Endothelial cell of umbilical vein (primary cell): ENCODE measurements at regions not wholly inside any gene's neighbourhood (a gene's known extent, or its start where the extent isn't known, plus 50 kb on each side); places are given as distances from the start of the nearest gene placed in this dataset.

Experiments used
- BruUV-seq: library from RNA; stranded (reverse); fragments of 400-500 nt; replicated peaks from 2 replicates; lab custom pipeline; 2021; lab: Mats Ljungman, UMichigan
- CTCF ChIA-PET: fragments of 300-600, 350-600 bp; sonication (Branson Sonifier 250); formaldehyde crosslinking; loops from one replicate; lab custom pipeline; 2021; ENCODE audit warnings: antibody characterized with exemption, inconsistent platforms; lab: Charles Lee
- POLR2A ChIA-PET: fragments of 300-600, 350-600 bp; sonication (Branson Sonifier 250); formaldehyde crosslinking; loops from one replicate; lab custom pipeline; 2021; ENCODE audit warnings: antibody characterized with exemption, inconsistent platforms; lab: Charles Lee
- DNase-seq: peaks from one replicate; pipeline ENCODE4 v3.0.0-alpha.2; 2011; ENCODE audit warnings: low read depth, low spot score
- FAIRE-seq: peaks from 2 replicates; lab custom pipeline; 2011; peaks lifted over from hg19 to GRCh38; lab: Jason Lieb, UNC
- H2AFZ ChIP-seq: 2 replicates; pipeline ENCODE4 v1.6.0; 2012; ENCODE audit warnings: low read depth, low read length, control low read depth, inconsistent platforms
- H3K27ac ChIP-seq: 2 replicates; pipeline ENCODE4 v1.5.1; 2011; ENCODE audit warnings: low read depth, mild to moderate bottlenecking, control low read depth, low read length, moderate library complexity; ENCODE audit not compliant: insufficient read depth
- H3K27me3 ChIP-seq, 2 experiments: 2 replicates each; pipeline versions ENCODE4 v1.6.0 to v1.6.1; 2011; ENCODE audit warnings: low read length in 2 of 2, mixed read lengths in 1 of 2; ENCODE audit not compliant: control insufficient read depth in 2 of 2, insufficient read depth in 2 of 2
- H3K36me3 ChIP-seq, 2 experiments: 2 replicates in 1 of 2; 3 replicates in 1 of 2; pipeline ENCODE4 v1.5.1; 2011; ENCODE audit warnings: low read length in 2 of 2, mild to moderate bottlenecking in 1 of 2, moderate library complexity in 1 of 2; ENCODE audit not compliant: control insufficient read depth in 2 of 2, insufficient read depth in 2 of 2; ENCODE audit errors: extremely low read depth in 1 of 2
- H3K4me1 ChIP-seq: 3 replicates; pipeline ENCODE4 v1.5.1; 2011; ENCODE audit warnings: mild to moderate bottlenecking, low read length; ENCODE audit not compliant: control insufficient read depth, insufficient read depth; ENCODE audit errors: extremely low read depth
- H3K4me2 ChIP-seq: 2 replicates; pipeline ENCODE4 v1.6.1; 2011; ENCODE audit warnings: low read length, control low read depth, mixed read lengths; ENCODE audit not compliant: insufficient read depth
- H3K4me3 ChIP-seq, 3 experiments: fragments of 200-600 bp in 1 of 3; sonication (generic), shearing (Covaris generic) in 1 of 3; replicated peaks in 1 of 3; 2 replicates each; pipeline ENCODE4 v1.5.1; 2011 to 2016; ENCODE audit warnings: control low read depth in 3 of 3, low read length in 3 of 3, mild to moderate bottlenecking in 2 of 3, inconsistent platforms in 1 of 3, low read depth in 1 of 3, moderate library complexity in 1 of 3; ENCODE audit not compliant: insufficient read depth in 1 of 3
- H3K79me2 ChIP-seq: 2 replicates; pipeline ENCODE4 v1.6.0; 2012; ENCODE audit warnings: low read length, inconsistent platforms; ENCODE audit not compliant: control insufficient read depth, insufficient read depth
- H3K9ac ChIP-seq: replicated peaks from 2 replicates; pipeline ENCODE3; 2011; ENCODE audit warnings: low read length, control low read depth; ENCODE audit not compliant: insufficient read depth; ENCODE audit errors: extremely low read depth
- H3K9me1 ChIP-seq: replicated peaks from 3 replicates; pipeline ENCODE4 v1.6.0; 2011; ENCODE audit warnings: mild to moderate bottlenecking, low read length; ENCODE audit not compliant: control insufficient read depth, insufficient read depth; ENCODE audit errors: extremely low read depth
- H3K9me3 ChIP-seq: replicated peaks from 2 replicates; pipeline ENCODE4 v1.5.1; 2012; ENCODE audit warnings: low read length, inconsistent platforms; ENCODE audit not compliant: control insufficient read depth, insufficient read depth
- H4K20me1 ChIP-seq: replicated peaks from 2 replicates; pipeline ENCODE3; 2011; ENCODE audit warnings: mild to moderate bottlenecking, low read length; ENCODE audit not compliant: control insufficient read depth, insufficient read depth; ENCODE audit errors: extremely low read depth
- CTCF ChIP-seq, 2 donors: IDR thresholded peaks; 1 replicate in 1 of 2; 2 replicates in 1 of 2; pipeline ENCODE4 v1.5.1; 2011; ENCODE audit warnings: low read length in 2 of 2, mild to moderate bottlenecking in 2 of 2, moderate library complexity in 2 of 2, control low read depth in 1 of 2, inconsistent platforms in 1 of 2, low read depth in 1 of 2; ENCODE audit not compliant: insufficient read depth in 1 of 2; ENCODE audit errors: extremely low read depth in 1 of 2
- EZH2 ChIP-seq: IDR thresholded peaks from 2 replicates; pipeline ENCODE4 v1.6.1; 2012; ENCODE audit warnings: borderline replicate concordance, low read depth, mild to moderate bottlenecking, moderate library complexity, low read length, inconsistent platforms; ENCODE audit not compliant: severe bottlenecking
- GATA2 ChIP-seq: IDR thresholded peaks from 2 replicates; pipeline ENCODE4 v1.7.0; 2011; ENCODE audit warnings: low read depth, mild to moderate bottlenecking, moderate library complexity, mixed read lengths, low read length; ENCODE audit not compliant: insufficient read length, insufficient read depth
- JUN ChIP-seq: IDR thresholded peaks from 2 replicates; pipeline ENCODE4 v1.6.1; 2011; ENCODE audit warnings: borderline replicate concordance, low read depth; ENCODE audit not compliant: insufficient read length, insufficient read depth
- MAX ChIP-seq: IDR thresholded peaks from 2 replicates; pipeline ENCODE4 v1.6.1; 2011; ENCODE audit not compliant: insufficient read depth, insufficient read length
- MYC ChIP-seq: IDR thresholded peaks from one replicate; pipeline ENCODE4 v1.6.1; 2011; ENCODE audit warnings: mild to moderate bottlenecking, low read depth, low read length
- POLR2A ChIP-seq: IDR thresholded peaks from 2 replicates; pipeline ENCODE4 v1.6.1; 2012; ENCODE audit warnings: low read depth, mild to moderate bottlenecking, control low read depth, low read length
- POLR2AphosphoS5 ChIP-seq: IDR thresholded peaks from 2 replicates; pipeline ENCODE4 v1.6.1; 2012; ENCODE audit warnings: low read depth, mild to moderate bottlenecking, control low read depth, low read length, moderate library complexity; ENCODE audit not compliant: insufficient read depth
- dilution Hi-C: fragments of 300-500 bp; cut with MboI; formaldehyde crosslinking; loops from one replicate; pipeline ENCODE4 v1.15.0; 2019; ENCODE audit warnings: low sequenced_read_pairs; ENCODE audit not compliant: extremely low pct_ligation_motif_present
- intact Hi-C: fragments of 100-400 bp; cut with micrococcal nuclease; formaldehyde crosslinking; loops from one replicate; pipeline ENCODE4 v1.10.0; 2022

- intact Hi-C loops: no loop called here
- no TSS peak for BruUV-seq
Measured at GRCh38 chr2:122114421-122114820, 359.0 kb downstream of the TSN start.

More at GRCh38 chr2:122114421-122114820, 359.0 kb downstream of the TSN start:
- Histone ChIP-seq H3K9ac (no peak overlapping the region), H3K9me1 (no peaks in the 10 kb centered on the region), H3K4me2 (no peak overlapping the region), H3K27ac (no peak overlapping the region), H3K4me3 (no peak overlapping the region), H2AFZ (no peak overlapping the region), H4K20me1 (no peaks in the 10 kb centered on the region), H3K4me1 (no peaks in the 10 kb centered on the region), H3K9me3 (no peaks in the 10 kb centered on the region), H3K27me3 (no peaks in the 10 kb centered on the region), H3K79me2 (no peaks in the 10 kb centered on the region), H3K36me3 (no peaks in the 10 kb centered on the region)
- ChIA-PET POLR2A (no interaction called here), CTCF (no interaction called here)
- no peak for TF ChIP-seq MYC
- TF ChIP-seq POLR2A: no peak
- no peak for TF ChIP-seq POLR2AphosphoS5
- no peak for TF ChIP-seq GATA2
- no peak for TF ChIP-seq CTCF (IDR thresholded peaks at IDR 0.05; ENCODE audit: extremely low read depth in 1 of 2, insufficient read depth in 1 of 2, low read depth in 1 of 2, low read length in 2 of 2)
- TF ChIP-seq EZH2: no peak
- TF ChIP-seq MAX: no peak
- TF ChIP-seq JUN: no peak
- FAIRE-seq (no peak), DNase-seq (no peak)
- dilution Hi-C loops: no loop called here
